MCF 10A (cell line): ENCODE measurements at regions not wholly inside any gene's neighbourhood (a gene's known extent, or its start where the extent isn't known, plus 50 kb on each side); places are given as distances from the start of the nearest gene placed in this dataset.
A peak's percentile ranks its signal among the peaks of the same experiment; 100 is the strongest.

Experiments used
- BruUV-seq: library from RNA; stranded (reverse); fragments of 400-500 nt; replicated peaks from 2 replicates; lab custom pipeline; 2021; lab: Mats Ljungman, UMichigan
- CTCF ChIA-PET: fragments of 300-600 bp; sonication (Branson Sonifier 250); formaldehyde crosslinking; extraction: SDS; loops from one replicate; lab custom pipeline; 2021; ENCODE audit warnings: antibody characterized with exemption, inconsistent platforms; lab: Yijun Ruan, JAX
- POLR2A ChIA-PET: fragments of 300-600, 350-650 bp; sonication (Branson Sonifier 250); formaldehyde crosslinking; extraction: SDS; loops from one replicate; lab custom pipeline; 2020; ENCODE audit warnings: antibody characterized with exemption, inconsistent platforms; lab: Yijun Ruan, JAX
- DNase-seq: peaks from one replicate; pipeline ENCODE4 v3.0.0-alpha.2; 2018; ENCODE audit not compliant: unreplicated experiment
- H3K27ac Mint-ChIP-seq: one replicate; pipeline ENCODE4 v1.8.0; 2022; ENCODE audit warnings: mild to moderate bottlenecking, low read depth, mixed read lengths; ENCODE audit not compliant: unreplicated experiment
- H3K27me3 Mint-ChIP-seq: one replicate; pipeline ENCODE4 v1.8.0; 2022; ENCODE audit warnings: mixed read lengths; ENCODE audit not compliant: insufficient read depth, unreplicated experiment
- H3K36me3 Mint-ChIP-seq: one replicate; pipeline ENCODE4 v1.8.0; 2022; ENCODE audit warnings: mild to moderate bottlenecking, moderate library complexity, mixed read lengths; ENCODE audit not compliant: insufficient read depth, unreplicated experiment
- H3K4me1 Mint-ChIP-seq: one replicate; pipeline ENCODE4 v1.8.0; 2022; ENCODE audit warnings: mixed read lengths; ENCODE audit not compliant: insufficient read depth, unreplicated experiment
- H3K4me3 Mint-ChIP-seq: one replicate; pipeline ENCODE4 v1.8.0; 2022; ENCODE audit warnings: mild to moderate bottlenecking, moderate library complexity, mixed read lengths; ENCODE audit not compliant: unreplicated experiment
- H3K9me3 Mint-ChIP-seq: one replicate; pipeline ENCODE4 v1.8.0; 2022; ENCODE audit warnings: mixed read lengths; ENCODE audit not compliant: unreplicated experiment
- CTCF ChIP-seq: fragments of 200-600 bp; IDR thresholded peaks from one replicate; pipeline ENCODE4 v1.8.0; 2022; ENCODE audit warnings: antibody characterized with exemption, mild to moderate bottlenecking; ENCODE audit not compliant: unreplicated experiment
- intact Hi-C: fragments of 100-400 bp; cut with micrococcal nuclease; formaldehyde crosslinking; loops from 2 replicates; pipeline ENCODE4 v1.14.1; 2022

GRCh38 chr2:129396980-129397599, 582.4 kb upstream of the RAB6C start:
- peak; percentile 43 for DNase-seq
- Mint-ChIP-seq H3K27me3 (no peaks in the 10 kb centered on the region), H3K4me1 (no peaks in the 10 kb centered on the region), H3K9me3 (no peaks in the 10 kb centered on the region), H3K36me3 (no peaks in the 10 kb centered on the region), H3K27ac (no peak overlapping the region), H3K4me3 (no peak overlapping the region)
- intact Hi-C loops = loop anchor here (1.0 to 10.0 kb wide), 5 partner anchors 458 to 1222 kb away; no protein-coding TSS in a partner anchor
- ChIA-PET POLR2A (interaction anchor here (0.5 to 1.0 kb wide), 2 partner anchors 309 to 670 kb away, joined by 5 read pairs; no protein-coding TSS in a partner anchor), CTCF (interaction anchor here (0.5 to 2.2 kb wide), 44 partner anchors 11 to 1208 kb away, joined by 3 to 16 read pairs (median 4); no protein-coding TSS in a partner anchor)
- BruUV-seq = no TSS peak
- TF ChIP-seq CTCF = peak; percentile 82

DNA sequence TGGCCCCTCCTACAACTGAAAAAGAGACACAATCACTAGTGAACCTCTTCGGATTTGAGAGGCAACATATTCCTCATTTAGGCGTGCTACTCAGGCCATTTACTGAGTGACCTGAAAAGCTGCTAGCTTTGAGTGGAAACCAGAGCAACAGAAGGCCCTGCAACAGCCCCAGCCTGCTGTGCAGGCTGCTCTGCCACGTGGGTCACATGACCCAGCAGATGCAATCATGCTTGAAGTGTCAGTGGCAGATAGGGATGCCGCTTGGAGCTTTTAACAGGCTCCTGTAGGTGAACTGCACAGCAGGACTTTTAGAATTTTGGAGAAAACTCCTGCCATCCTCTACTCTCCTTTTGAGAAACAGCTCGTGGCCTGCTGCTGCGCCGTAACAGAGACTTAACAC, 578.6 kb upstream of the RAB6C start:
- BruUV-seq = no TSS peak
- Mint-ChIP-seq H3K27ac (no peak overlapping the region), H3K9me3 (peaks cover 7% of the 10 kb centered on the region), H3K27me3 (no peaks in the 10 kb centered on the region), H3K36me3 (no peaks in the 10 kb centered on the region), H3K4me3 (no peak overlapping the region), H3K4me1 (no peaks in the 10 kb centered on the region)
- intact Hi-C loops = no loop called here
- no peak for TF ChIP-seq CTCF
- ChIA-PET CTCF (interaction anchor here (0.6 to 1.2 kb wide), 5 partner anchors 100 to 664 kb away, joined by 3 to 5 read pairs (median 3); no protein-coding TSS in a partner anchor), POLR2A (interaction anchor here (0.6 kb wide), 1 partner anchor 596 kb away, joined by 3 read pairs; no protein-coding TSS in a partner anchor)
- no peak for DNase-seq

GRCh38 chr2:129402076-129402475, 577.4 kb upstream of the RAB6C start:
- DNase-seq = no peak
- POLR2A ChIA-PET = no interaction called here
- no TSS peak for BruUV-seq
- intact Hi-C loops = no loop called here
- no peaks in the 10 kb centered on the region for H3K36me3 Mint-ChIP-seq
- no peak overlapping the region for H3K4me3 Mint-ChIP-seq
- H3K9me3 Mint-ChIP-seq = peaks cover 7% of the 10 kb centered on the region
- no peak overlapping the region for H3K27ac Mint-ChIP-seq
- no peak for TF ChIP-seq CTCF
- CTCF ChIA-PET = interaction anchor here (0.5 to 1.2 kb wide), 3 partner anchors 20 to 666 kb away, joined by 3 to 5 read pairs (median 3); no protein-coding TSS in a partner anchor
- H3K27me3 Mint-ChIP-seq = no peaks in the 10 kb centered on the region
- H3K4me1 Mint-ChIP-seq = no peaks in the 10 kb centered on the region

GRCh38 chr2:129404000-129404685, 575.3 kb upstream of the RAB6C start:
- ChIA-PET CTCF (interaction anchor here (0.8 kb wide), 1 partner anchor 206 kb away, joined by 3 read pairs; no protein-coding TSS in a partner anchor), POLR2A (no interaction called here)
- no peak for TF ChIP-seq CTCF

More at GRCh38 chr2:129404000-129404685, 575.3 kb upstream of the RAB6C start:
- no TSS peak for BruUV-seq
- Mint-ChIP-seq H3K4me3 (no peak overlapping the region), H3K27ac (no peak overlapping the region), H3K36me3 (no peaks in the 10 kb centered on the region), H3K27me3 (no peaks in the 10 kb centered on the region), H3K4me1 (no peaks in the 10 kb centered on the region), H3K9me3 (peaks cover 13% of the 10 kb centered on the region)
- DNase-seq = no peak
- intact Hi-C loops = no loop called here
